Spleen (tissue), 7 donors: ENCODE measurements at regions not wholly inside any gene's neighbourhood (a gene's known extent, or its start where the extent isn't known, plus 50 kb on each side); places are given as distances from the start of the nearest gene placed in this dataset.
"Not testable (repeated sequence)": the region's sequence is repeated elsewhere in the genome, so short reads cannot be mapped to it uniquely, and the experiment has no call there.

Experiments used
- POLR2A ChIP-seq, 3 donors: fragments of 450-650 bp; IDR thresholded peaks; one replicate each; pipeline ENCODE4 v1.5.1; 2017; ENCODE audit warnings: antibody characterized with exemption in 3 of 3, mild to moderate bottlenecking in 1 of 3
- POLR2AphosphoS5 ChIP-seq, 3 donors: sonication (generic); formaldehyde crosslinking; IDR thresholded peaks; one replicate each; pipeline ENCODE4 v1.5.1; 2017; ENCODE audit warnings: antibody characterized with exemption in 3 of 3
- TF ChIP-seq, protein P1 (sequence below), 11 experiments: fragments of 200-600 bp in 7 of 11; fragments of 450-650 bp in 4 of 11; sonication (generic) in 4 of 11; IDR thresholded peaks in 8 of 11; conservative IDR thresholded peaks in 3 of 11; 1 replicate in 7 of 11; 2 replicates in 4 of 11; pipeline versions ENCODE4 v1.4.0 to v1.8.0; 2016 to 2021; ENCODE audit warnings: antibody characterized with exemption in 11 of 11, inconsistent platforms in 4 of 11, mild to moderate bottlenecking in 1 of 11
- donor health status: DM: no; HTN: no; CAD: no; lungs with moderate emphysema.
- donor health status: DM: no; HTN: no; CAD: no.
- donor health status: DM: no; HTN: no; CAD: no.

DNA sequence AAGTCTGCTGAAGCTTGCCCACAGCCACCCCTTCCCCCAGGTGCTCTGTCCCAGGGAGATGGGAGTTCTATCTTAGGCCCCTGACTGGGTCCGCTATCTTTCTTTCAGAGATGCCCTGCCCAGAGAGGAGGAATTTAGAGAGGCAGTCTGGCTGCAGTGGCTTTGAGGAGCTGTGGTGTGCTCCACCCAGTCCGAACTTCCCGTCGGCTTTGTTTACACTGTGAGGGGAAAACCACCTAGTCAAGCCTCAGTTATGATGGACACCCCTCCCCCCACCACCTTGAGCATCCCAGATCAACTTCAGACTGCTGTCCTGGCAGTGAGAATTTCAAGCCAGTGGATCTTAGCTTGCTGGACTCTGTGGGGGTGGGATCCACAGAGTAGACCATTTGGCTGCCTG is 118.3 kb upstream of the ZEB2 start:
- TF ChIP-seq, protein P1, sequence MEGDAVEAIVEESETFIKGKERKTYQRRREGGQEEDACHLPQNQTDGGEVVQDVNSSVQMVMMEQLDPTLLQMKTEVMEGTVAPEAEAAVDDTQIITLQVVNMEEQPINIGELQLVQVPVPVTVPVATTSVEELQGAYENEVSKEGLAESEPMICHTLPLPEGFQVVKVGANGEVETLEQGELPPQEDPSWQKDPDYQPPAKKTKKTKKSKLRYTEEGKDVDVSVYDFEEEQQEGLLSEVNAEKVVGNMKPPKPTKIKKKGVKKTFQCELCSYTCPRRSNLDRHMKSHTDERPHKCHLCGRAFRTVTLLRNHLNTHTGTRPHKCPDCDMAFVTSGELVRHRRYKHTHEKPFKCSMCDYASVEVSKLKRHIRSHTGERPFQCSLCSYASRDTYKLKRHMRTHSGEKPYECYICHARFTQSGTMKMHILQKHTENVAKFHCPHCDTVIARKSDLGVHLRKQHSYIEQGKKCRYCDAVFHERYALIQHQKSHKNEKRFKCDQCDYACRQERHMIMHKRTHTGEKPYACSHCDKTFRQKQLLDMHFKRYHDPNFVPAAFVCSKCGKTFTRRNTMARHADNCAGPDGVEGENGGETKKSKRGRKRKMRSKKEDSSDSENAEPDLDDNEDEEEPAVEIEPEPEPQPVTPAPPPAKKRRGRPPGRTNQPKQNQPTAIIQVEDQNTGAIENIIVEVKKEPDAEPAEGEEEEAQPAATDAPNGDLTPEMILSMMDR (IDR thresholded peaks at IDR 0.05 in 8 of 11, conservative IDR thresholded peaks at IDR 0.05 in 3 of 11): not testable (repeated sequence)
- TF ChIP-seq POLR2A, POLR2AphosphoS5 (IDR thresholded peaks at IDR 0.05): not testable (repeated sequence)
